Effector CD8-positive, alpha-beta T cell (primary cell): ENCODE measurements at regions not wholly inside any gene's neighbourhood (a gene's known extent, or its start where the extent isn't known, plus 50 kb on each side); places are given as distances from the start of the nearest gene placed in this dataset.
"Not testable (repeated sequence)": the region's sequence is repeated elsewhere in the genome, so short reads cannot be mapped to it uniquely, and the experiment has no call there.

Experiments used
- DNase-seq: peaks from one replicate; lab custom pipeline; 2025; lab: John Stamatoyannopoulos, UW

GRCh38 chr21:14008436-14008835 is 202.3 kb downstream of the LIPI start:
- not testable (repeated sequence) for DNase-seq

GRCh38 chr21:14008006-14008405 is 202.7 kb downstream of the LIPI start:
- not testable (repeated sequence) for DNase-seq

- DNase-seq = not testable (repeated sequence)
Observed at GRCh38 chr21:14006144-14006543, 204.6 kb downstream of the LIPI start.

- DNase-seq = not testable (repeated sequence)
Observed at GRCh38 chr21:13986996-13987958, 223.5 kb downstream of the LIPI start.

GRCh38 chr21:13985865-13986863 is 224.6 kb downstream of the LIPI start:
- DNase-seq = not testable (repeated sequence)

GRCh38 chr21:13985137-13985864 is 225.5 kb downstream of the LIPI start:
- not testable (repeated sequence) for DNase-seq

- not testable (repeated sequence) for DNase-seq
Observed at GRCh38 chr21:13984728-13985127, 226.0 kb downstream of the LIPI start.

- DNase-seq = not testable (repeated sequence)
Observed at GRCh38 chr21:13981176-13982087, 229.3 kb downstream of the LIPI start.

- DNase-seq = peak; percentile 57
Observed at GRCh38 chr21:13980115-13980662, 230.6 kb downstream of the LIPI start.

- not testable (repeated sequence) for DNase-seq
Observed at GRCh38 chr21:13979608-13980007, 231.1 kb downstream of the LIPI start.

- not testable (repeated sequence) for DNase-seq
Observed at GRCh38 chr21:13974582-13974981, 236.2 kb downstream of the LIPI start.

GRCh38 chr21:13969853-13970252 is 240.9 kb downstream of the LIPI start:
- DNase-seq = not testable (repeated sequence)

GRCh38 chr21:13969002-13969401 is 241.8 kb downstream of the LIPI start:
- DNase-seq = not testable (repeated sequence)

- DNase-seq = not testable (repeated sequence)
Observed at GRCh38 chr21:13963259-13963658, 247.5 kb downstream of the LIPI start.

GRCh38 chr21:13937236-13937635 is 273.5 kb downstream of the LIPI start:
- no peak for DNase-seq

GRCh38 chr21:13936033-13936937 is 274.5 kb downstream of the LIPI start:
- DNase-seq = not testable (repeated sequence)

GRCh38 chr21:13935396-13936032 is 275.2 kb downstream of the LIPI start:
- not testable (repeated sequence) for DNase-seq

GRCh38 chr21:13934887-13935342 is 275.8 kb downstream of the LIPI start:
- not testable (repeated sequence) for DNase-seq
